Stimulated activated CD8-positive, alpha-beta memory T cell treated with anti-CD3 and anti-CD28 coated beads, Interleukin-12 subunit alpha, Interleukin-12 subunit beta, amount 100 ng/mL, for 1 hour (primary cell): ENCODE measurements at regions not wholly inside any gene's neighbourhood (a gene's known extent, or its start where the extent isn't known, plus 50 kb on each side); places are given as distances from the start of the nearest gene placed in this dataset.

Experiments
- DNase-seq: peaks from one replicate; pipeline ENCODE4 v3.0.0-alpha.2; 2020; ENCODE audit warnings: low read depth

GRCh38 chr3:56894881-56895431, 93.2 kb upstream of the ARHGEF3 start:
- no peak for DNase-seq

- DNase-seq = no peak
Measured at GRCh38 chr3:56890448-56891091, 88.8 kb upstream of the ARHGEF3 start.

- DNase-seq = no peak
Measured at GRCh38 chr3:56889131-56889530, 87.4 kb upstream of the ARHGEF3 start.

GRCh38 chr3:56887402-56888025, 85.8 kb upstream of the ARHGEF3 start:
- DNase-seq = no peak

GRCh38 chr3:56886314-56886713, 84.6 kb upstream of the ARHGEF3 start:
- no peak for DNase-seq

- DNase-seq = no peak
Measured at GRCh38 chr3:56885879-56886278, 84.1 kb upstream of the ARHGEF3 start.

GRCh38 chr3:56885453-56885852, 83.7 kb upstream of the ARHGEF3 start:
- DNase-seq = no peak

- DNase-seq = no peak
Measured at GRCh38 chr3:56884387-56884786, 82.6 kb upstream of the ARHGEF3 start.

GRCh38 chr3:56883828-56884227, 82.1 kb upstream of the ARHGEF3 start:
- DNase-seq = no peak

GRCh38 chr3:56882896-56883295, 81.1 kb upstream of the ARHGEF3 start:
- DNase-seq = no peak

GRCh38 chr3:56881841-56882240, 80.1 kb upstream of the ARHGEF3 start:
- DNase-seq = no peak

GRCh38 chr3:56880720-56881575, 79.2 kb upstream of the ARHGEF3 start:
- no peak for DNase-seq

- no peak for DNase-seq
Measured at GRCh38 chr3:56879436-56880215, 77.9 kb upstream of the ARHGEF3 start.

GRCh38 chr3:56878074-56878473, 76.3 kb upstream of the ARHGEF3 start:
- DNase-seq = no peak

- DNase-seq = no peak
Measured at GRCh38 chr3:56876916-56877315, 75.2 kb upstream of the ARHGEF3 start.

GRCh38 chr3:56874269-56874668, 72.5 kb upstream of the ARHGEF3 start:
- no peak for DNase-seq

GRCh38 chr3:56870436-56870835, 68.7 kb upstream of the ARHGEF3 start:
- DNase-seq = no peak

GRCh38 chr3:56869157-56869889, 67.6 kb upstream of the ARHGEF3 start:
- DNase-seq = no peak

GRCh38 chr3:56868706-56869105, 67.0 kb upstream of the ARHGEF3 start:
- no peak for DNase-seq

GRCh38 chr3:56867671-56868070, 65.9 kb upstream of the ARHGEF3 start:
- DNase-seq = no peak

- no peak for DNase-seq
Measured at GRCh38 chr3:56864918-56865524, 63.3 kb upstream of the ARHGEF3 start.
